RWPE2 (cell line): ENCODE measurements at regions not wholly inside any gene's neighbourhood (a gene's known extent, or its start where the extent isn't known, plus 50 kb on each side); places are given as distances from the start of the nearest gene placed in this dataset.
"Not testable (repeated sequence)": the region's sequence is repeated elsewhere in the genome, so short reads cannot be mapped to it uniquely, and the experiment has no call there.

Experiments
- ATAC-seq: fragments of 200-7000 bp; cut with Tn5 transposase; 3 replicates; pipeline ENCODE4 v1.9.1; 2021; ENCODE audit warnings: low read depth
- DNase-seq: peaks from one replicate; pipeline ENCODE4 v3.0.0-alpha.2; 2020; ENCODE audit warnings: low spot score
- H3K27ac ChIP-seq: fragments of 450-650 bp; 2 replicates; pipeline ENCODE4 v1.5.1; 2017; ENCODE audit warnings: mild to moderate bottlenecking; ENCODE audit not compliant: poor library complexity, severe bottlenecking
- H3K27me3 ChIP-seq: fragments of 250-450 bp; sonication (Bioruptor Pico); 2 replicates; pipeline ENCODE4 v1.5.1; 2021; ENCODE audit warnings: mild to moderate bottlenecking, moderate library complexity; ENCODE audit not compliant: insufficient read depth, poor library complexity, severe bottlenecking
- H3K36me3 ChIP-seq: fragments of 250-450 bp; sonication (Bioruptor Pico); 2 replicates; pipeline ENCODE4 v1.5.1; 2020; ENCODE audit warnings: low read depth, mild to moderate bottlenecking, moderate library complexity
- H3K4me1 ChIP-seq: fragments of 250-450 bp; sonication (Bioruptor Pico); 2 replicates; pipeline ENCODE4 v1.5.1; 2021; ENCODE audit warnings: mild to moderate bottlenecking, moderate library complexity; ENCODE audit not compliant: insufficient read depth, poor library complexity, severe bottlenecking
- H3K4me3 ChIP-seq: fragments of 250-450 bp; sonication (Bioruptor Pico); 2 replicates; pipeline ENCODE4 v1.5.1; 2021; ENCODE audit warnings: mild to moderate bottlenecking, moderate library complexity; ENCODE audit not compliant: severe bottlenecking
- H3K9me3 ChIP-seq: fragments of 250-450 bp; sonication (Bioruptor Pico); 2 replicates; pipeline ENCODE4 v1.5.1; 2021; ENCODE audit warnings: mild to moderate bottlenecking, moderate library complexity; ENCODE audit not compliant: severe bottlenecking
- CTCF ChIP-seq: fragments of 450-650 bp; IDR thresholded peaks from one replicate; pipeline ENCODE4 v1.5.1; 2017; ENCODE audit warnings: mild to moderate bottlenecking, moderate library complexity; ENCODE audit not compliant: poor library complexity, severe bottlenecking

- H3K4me1 ChIP-seq, result no peaks in the 10 kb centered on the region
- no peaks in the 10 kb centered on the region for H3K27me3 ChIP-seq
- DNase-seq (no peak), ATAC-seq (no peak)
- H3K27ac ChIP-seq, result no peak overlapping the region
- H3K36me3 ChIP-seq, result no peaks in the 10 kb centered on the region
- no peaks in the 10 kb centered on the region for H3K9me3 ChIP-seq
- H3K4me3 ChIP-seq, result no peak overlapping the region
- TF ChIP-seq CTCF, result no peak
These were observed 611.0 kb downstream of the DOK5 start for GRCh38 chr20:55086421-55086820.

- no peak for ATAC-seq
- Histone ChIP-seq H3K27ac (no peak overlapping the region), H3K4me3 (no peak overlapping the region), H3K36me3 (no peaks in the 10 kb centered on the region), H3K27me3 (peaks cover 6% of the 10 kb centered on the region), H3K9me3 (no peaks in the 10 kb centered on the region), H3K4me1 (no peaks in the 10 kb centered on the region)
- no peak for DNase-seq
- TF ChIP-seq CTCF, result no peak
These were observed 604.5 kb downstream of the DOK5 start for GRCh38 chr20:55079917-55080316.

- H3K4me3 ChIP-seq, H3K27ac ChIP-seq, H3K9me3 ChIP-seq, ATAC-seq, H3K27me3 ChIP-seq, H3K36me3 ChIP-seq, DNase-seq, H3K4me1 ChIP-seq: not testable (repeated sequence)
These were observed 599.0 kb downstream of the DOK5 start for GRCh38 chr20:55074266-55074840.

GRCh38 chr20:55070001-55070400 lies 594.6 kb downstream of the DOK5 start:
- TF ChIP-seq CTCF, result no peak

GRCh38 chr20:55067158-55067825 lies 591.9 kb downstream of the DOK5 start:
- Histone ChIP-seq H3K27me3 (no peaks in the 10 kb centered on the region), H3K4me3 (no peak overlapping the region), H3K36me3 (no peaks in the 10 kb centered on the region), H3K4me1 (no peaks in the 10 kb centered on the region), H3K27ac (no peak overlapping the region), H3K9me3 (peaks cover 2% of the 10 kb centered on the region)
- ATAC-seq, result peak; percentile 46; the same call in 2 of the 3 replicates
- DNase-seq, result no peak
- TF ChIP-seq CTCF, result no peak

More at GRCh38 chr20:55070001-55070400, 594.6 kb downstream of the DOK5 start:
- Histone ChIP-seq H3K9me3 (peaks cover 2% of the 10 kb centered on the region), H3K27ac (no peak overlapping the region), H3K4me1 (no peaks in the 10 kb centered on the region), H3K36me3 (no peaks in the 10 kb centered on the region), H3K4me3 (no peak overlapping the region), H3K27me3 (no peaks in the 10 kb centered on the region)
- ATAC-seq (no peak), DNase-seq (no peak)
